Dermis microvascular lymphatic vessel endothelial cell (primary cell): ENCODE measurements at regions not wholly inside any gene's neighbourhood (a gene's known extent, or its start where the extent isn't known, plus 50 kb on each side); places are given as distances from the start of the nearest gene placed in this dataset.

ENCODE experiments used
- DNase-seq, 2 donors: peaks; one replicate each; pipeline versions ENCODE4 v3.0.0 to v3.0.0-alpha.2; 2010; ENCODE audit warnings: low read depth in 2 of 2

GRCh38 chr15:29880341-29880740 lies 58.1 kb upstream of the TJP1 start:
- DNase-seq, result no peak

- DNase-seq, result no peak
Observed at GRCh38 chr15:29874977-29875376, 52.7 kb upstream of the TJP1 start.

GRCh38 chr15:29873947-29874411 lies 51.7 kb upstream of the TJP1 start:
- no peak for DNase-seq

GRCh38 chr15:29873264-29873663 lies 51.0 kb upstream of the TJP1 start:
- no peak for DNase-seq

- DNase-seq, result no peak
Observed at GRCh38 chr15:29872716-29873115, 50.4 kb upstream of the TJP1 start.
